OCI-LY3 (cell line): ENCODE measurements at regions not wholly inside any gene's neighbourhood (a gene's known extent, or its start where the extent isn't known, plus 50 kb on each side); places are given as distances from the start of the nearest gene placed in this dataset.

Experiments used
- EZH2phosphoT487 ChIP-seq: fragments of 200-600 bp; shearing (Covaris generic); IDR thresholded peaks from 2 replicates; pipeline ENCODE4 v1.6.1; 2018; ENCODE audit warnings: antibody characterized with exemption, mixed run types, low read depth
- TF ChIP-seq, protein P1 (sequence below): fragments of 200-600, 300-600 bp; sonication (generic); IDR thresholded peaks from 2 replicates; pipeline ENCODE4 v1.5.1; 2014; ENCODE audit warnings: antibody characterized with exemption, low read length, low read depth

DNA sequence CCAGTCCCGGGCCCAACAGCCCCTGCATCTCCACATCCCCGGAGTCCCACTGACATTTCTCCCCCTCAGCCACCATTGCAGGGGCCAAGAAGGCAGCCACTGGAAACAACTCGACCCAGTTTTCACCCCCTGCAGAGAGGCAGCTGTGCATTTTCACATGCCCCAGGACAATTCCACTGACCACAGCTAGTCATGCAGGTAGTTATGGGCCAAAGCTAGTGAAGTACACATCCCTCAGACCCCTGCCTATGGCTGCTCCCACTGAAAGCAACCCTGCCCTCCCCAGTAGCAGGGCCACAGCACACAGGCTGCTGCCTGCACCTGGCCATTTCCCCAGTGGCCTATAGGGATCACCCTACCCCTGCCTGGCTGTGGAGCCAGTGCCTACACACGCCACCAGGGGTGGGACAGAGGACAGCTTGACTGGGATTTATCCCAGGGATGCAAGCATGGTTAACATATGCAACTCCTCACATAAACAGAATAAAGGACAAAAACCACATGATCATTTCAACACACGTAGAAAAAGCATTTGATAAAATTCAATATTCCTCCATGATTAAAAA is 154.0 kb downstream of the NDUFA12 start:
- TF ChIP-seq, protein P1, sequence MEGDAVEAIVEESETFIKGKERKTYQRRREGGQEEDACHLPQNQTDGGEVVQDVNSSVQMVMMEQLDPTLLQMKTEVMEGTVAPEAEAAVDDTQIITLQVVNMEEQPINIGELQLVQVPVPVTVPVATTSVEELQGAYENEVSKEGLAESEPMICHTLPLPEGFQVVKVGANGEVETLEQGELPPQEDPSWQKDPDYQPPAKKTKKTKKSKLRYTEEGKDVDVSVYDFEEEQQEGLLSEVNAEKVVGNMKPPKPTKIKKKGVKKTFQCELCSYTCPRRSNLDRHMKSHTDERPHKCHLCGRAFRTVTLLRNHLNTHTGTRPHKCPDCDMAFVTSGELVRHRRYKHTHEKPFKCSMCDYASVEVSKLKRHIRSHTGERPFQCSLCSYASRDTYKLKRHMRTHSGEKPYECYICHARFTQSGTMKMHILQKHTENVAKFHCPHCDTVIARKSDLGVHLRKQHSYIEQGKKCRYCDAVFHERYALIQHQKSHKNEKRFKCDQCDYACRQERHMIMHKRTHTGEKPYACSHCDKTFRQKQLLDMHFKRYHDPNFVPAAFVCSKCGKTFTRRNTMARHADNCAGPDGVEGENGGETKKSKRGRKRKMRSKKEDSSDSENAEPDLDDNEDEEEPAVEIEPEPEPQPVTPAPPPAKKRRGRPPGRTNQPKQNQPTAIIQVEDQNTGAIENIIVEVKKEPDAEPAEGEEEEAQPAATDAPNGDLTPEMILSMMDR, result no peak
- no peak for TF ChIP-seq EZH2phosphoT487
